ENCODE measurements at regions not wholly inside any gene's neighbourhood (a gene's known extent, or its start where the extent isn't known, plus 50 kb on each side); places are given as distances from the start of the nearest gene placed in this dataset.

DNA sequence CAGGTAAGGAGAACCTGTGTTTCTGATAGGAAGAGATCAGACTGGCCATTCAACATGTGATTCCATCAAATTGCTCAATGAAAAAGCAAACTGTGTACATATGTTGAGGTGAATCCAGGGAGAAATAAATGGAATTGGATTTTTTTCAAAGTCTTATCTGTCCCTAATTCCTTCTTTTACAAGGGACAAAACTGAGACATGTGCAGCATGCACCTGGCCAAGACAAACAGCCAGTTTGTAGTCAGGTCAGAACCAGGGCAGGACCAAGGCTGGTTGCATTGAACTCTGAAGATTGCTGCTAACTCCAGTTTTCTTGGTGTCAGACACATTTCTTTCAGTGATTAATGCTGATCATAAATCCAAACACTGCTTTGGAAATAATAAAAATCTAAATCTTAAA is 69.6 kb upstream of the CCDC190 start:
- TF ChIP-seq, protein P1, sequence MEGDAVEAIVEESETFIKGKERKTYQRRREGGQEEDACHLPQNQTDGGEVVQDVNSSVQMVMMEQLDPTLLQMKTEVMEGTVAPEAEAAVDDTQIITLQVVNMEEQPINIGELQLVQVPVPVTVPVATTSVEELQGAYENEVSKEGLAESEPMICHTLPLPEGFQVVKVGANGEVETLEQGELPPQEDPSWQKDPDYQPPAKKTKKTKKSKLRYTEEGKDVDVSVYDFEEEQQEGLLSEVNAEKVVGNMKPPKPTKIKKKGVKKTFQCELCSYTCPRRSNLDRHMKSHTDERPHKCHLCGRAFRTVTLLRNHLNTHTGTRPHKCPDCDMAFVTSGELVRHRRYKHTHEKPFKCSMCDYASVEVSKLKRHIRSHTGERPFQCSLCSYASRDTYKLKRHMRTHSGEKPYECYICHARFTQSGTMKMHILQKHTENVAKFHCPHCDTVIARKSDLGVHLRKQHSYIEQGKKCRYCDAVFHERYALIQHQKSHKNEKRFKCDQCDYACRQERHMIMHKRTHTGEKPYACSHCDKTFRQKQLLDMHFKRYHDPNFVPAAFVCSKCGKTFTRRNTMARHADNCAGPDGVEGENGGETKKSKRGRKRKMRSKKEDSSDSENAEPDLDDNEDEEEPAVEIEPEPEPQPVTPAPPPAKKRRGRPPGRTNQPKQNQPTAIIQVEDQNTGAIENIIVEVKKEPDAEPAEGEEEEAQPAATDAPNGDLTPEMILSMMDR (IDR thresholded peaks at IDR 0.05; ENCODE audit: low read depth, low read length), result no peak
- no peak for TF ChIP-seq POLR2A (IDR thresholded peaks at IDR 0.05; ENCODE audit: extremely low read depth, insufficient read length)
- TF ChIP-seq, protein P2, sequence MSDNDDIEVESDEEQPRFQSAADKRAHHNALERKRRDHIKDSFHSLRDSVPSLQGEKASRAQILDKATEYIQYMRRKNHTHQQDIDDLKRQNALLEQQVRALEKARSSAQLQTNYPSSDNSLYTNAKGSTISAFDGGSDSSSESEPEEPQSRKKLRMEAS (IDR thresholded peaks at IDR 0.05; ENCODE audit: low read depth, low read length), result no peak
- no peak for TF ChIP-seq MYC (IDR thresholded peaks at IDR 0.05; ENCODE audit: low read depth, low read length)

Measured in NB4 (cell line).